Keratinocyte (primary cell): ENCODE measurements at regions not wholly inside any gene's neighbourhood (a gene's known extent, or its start where the extent isn't known, plus 50 kb on each side); places are given as distances from the start of the nearest gene placed in this dataset.

Experiments used
- DNase-seq: peaks from one replicate; pipeline ENCODE4 v3.0.0-alpha.2; 2011; ENCODE audit warnings: low read depth, missing footprints, low spot score
- FAIRE-seq: peaks from 2 replicates; lab custom pipeline; 2011; peaks lifted over from hg19 to GRCh38; lab: Jason Lieb, UNC
- H2AFZ ChIP-seq: 2 replicates; pipeline ENCODE4 v1.6.0; 2012; ENCODE audit warnings: low read length, control low read depth, inconsistent platforms; ENCODE audit not compliant: control insufficient read depth
- H3K27ac ChIP-seq: 2 replicates; pipeline ENCODE4 v1.5.1; 2011; ENCODE audit warnings: low read length; ENCODE audit not compliant: control insufficient read depth, insufficient read depth
- H3K27me3 ChIP-seq: 3 replicates; pipeline ENCODE4 v1.6.0; 2011; ENCODE audit warnings: low read length; ENCODE audit not compliant: control insufficient read depth, insufficient read depth; ENCODE audit errors: extremely low read depth
- H3K36me3 ChIP-seq, 2 experiments: 2 replicates in 1 of 2; 3 replicates in 1 of 2; pipeline ENCODE4 v1.5.1; 2011; ENCODE audit warnings: low read length in 2 of 2, mild to moderate bottlenecking in 1 of 2; ENCODE audit not compliant: control insufficient read depth in 2 of 2, insufficient read depth in 2 of 2; ENCODE audit errors: extremely low read depth in 1 of 2
- H3K4me1 ChIP-seq: 3 replicates; pipeline ENCODE4 v1.5.1; 2011; ENCODE audit warnings: low read length; ENCODE audit not compliant: control insufficient read depth, insufficient read depth; ENCODE audit errors: extremely low read depth
- H3K4me2 ChIP-seq: 3 replicates; pipeline ENCODE4 v1.6.0; 2011; ENCODE audit warnings: low read depth, low read length; ENCODE audit not compliant: control insufficient read depth, insufficient read depth; ENCODE audit errors: extremely low read depth
- H3K4me3 ChIP-seq, 3 experiments: fragments of 200-600 bp in 1 of 3; sonication (generic) in 1 of 3; 2 replicates in 2 of 3; 3 replicates in 1 of 3; pipeline ENCODE4 v1.5.1; 2011 to 2016; ENCODE audit warnings: low read length in 3 of 3, mild to moderate bottlenecking in 3 of 3, control low read depth in 2 of 3, inconsistent platforms in 1 of 3, low read depth in 1 of 3, mixed read lengths in 1 of 3, mixed run types in 1 of 3, moderate library complexity in 1 of 3; ENCODE audit not compliant: control insufficient read depth in 2 of 3, insufficient read depth in 2 of 3; ENCODE audit errors: extremely low read depth in 1 of 3
- H3K79me2 ChIP-seq: 2 replicates; pipeline ENCODE4 v1.6.0; 2012; ENCODE audit warnings: low read length; ENCODE audit not compliant: control insufficient read depth, insufficient read depth
- H3K9ac ChIP-seq: 3 replicates; pipeline ENCODE4 v1.6.0; 2011; ENCODE audit warnings: low read length; ENCODE audit not compliant: control insufficient read depth, insufficient read depth; ENCODE audit errors: extremely low read depth
- H3K9me1 ChIP-seq: 3 replicates; pipeline ENCODE4 v1.6.0; 2011; ENCODE audit warnings: low read length; ENCODE audit not compliant: control insufficient read depth, insufficient read depth; ENCODE audit errors: extremely low read depth
- H3K9me3 ChIP-seq: 2 replicates; pipeline ENCODE4 v1.5.1; 2012; ENCODE audit warnings: low read depth, low read length; ENCODE audit not compliant: control insufficient read depth
- H4K20me1 ChIP-seq: 3 replicates; pipeline ENCODE4 v1.6.0; 2011; ENCODE audit warnings: low read length; ENCODE audit not compliant: control insufficient read depth, insufficient read depth; ENCODE audit errors: extremely low read depth
- CTCF ChIP-seq, 3 experiments: IDR thresholded peaks in 1 of 3; conservative IDR thresholded peaks in 1 of 3; optimal IDR thresholded peaks in 1 of 3; 2 replicates in 2 of 3; 3 replicates in 1 of 3; pipeline versions ENCODE3 to v1.5.1; 2011; ENCODE audit warnings: low read length in 3 of 3, mild to moderate bottlenecking in 3 of 3, moderate library complexity in 2 of 3, control low read depth in 1 of 3, inconsistent platforms in 1 of 3; ENCODE audit not compliant: insufficient read depth in 2 of 3; ENCODE audit errors: extremely low read depth in 1 of 3
- EZH2 ChIP-seq: IDR thresholded peaks from one replicate; pipeline ENCODE4 v1.6.1; 2012; ENCODE audit warnings: inconsistent platforms, mild to moderate bottlenecking, low read length, moderate library complexity
- dilution Hi-C: fragments of 300-500 bp; cut with MboI; formaldehyde crosslinking; loops from one replicate; pipeline ENCODE4 v1.7.0; 2020; ENCODE audit warnings: low sequenced_read_pairs; ENCODE audit not compliant: extremely low pct_ligation_motif_present

DNA sequence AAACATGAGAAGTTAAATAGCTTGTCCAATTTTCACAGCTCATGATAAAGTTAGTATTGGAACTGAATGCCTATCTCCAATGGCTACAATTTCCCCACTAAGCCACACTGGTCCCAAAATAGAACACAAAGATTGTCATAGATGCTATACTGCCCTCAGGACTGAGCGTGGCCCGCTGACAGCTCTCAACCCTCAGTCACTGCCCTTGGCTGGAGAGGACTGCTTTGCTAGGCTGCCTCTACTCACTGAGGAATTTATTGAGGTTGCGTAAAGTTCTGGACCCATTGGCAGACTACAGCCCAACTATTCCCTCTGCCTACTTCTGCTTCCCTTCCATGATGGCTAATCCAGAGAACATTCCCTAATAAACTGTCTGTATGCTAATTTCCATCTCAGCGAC lies 165.5 kb upstream of the BET1 start:
- no peaks in the 10 kb centered on the region for H3K27me3 ChIP-seq
- H3K79me2 ChIP-seq: no peaks in the 10 kb centered on the region
- no peak overlapping the region for H3K4me2 ChIP-seq
- no peak overlapping the region for H3K9ac ChIP-seq
- H3K4me3 ChIP-seq: no peak overlapping the region
- H3K27ac ChIP-seq: no peak overlapping the region
- no peaks in the 10 kb centered on the region for H3K36me3 ChIP-seq
- no peak for DNase-seq
- H4K20me1 ChIP-seq: no peaks in the 10 kb centered on the region
- H3K9me1 ChIP-seq: no peaks in the 10 kb centered on the region
- H3K4me1 ChIP-seq: no peaks in the 10 kb centered on the region
- TF ChIP-seq EZH2 (no peak), CTCF (optimal IDR thresholded peaks at IDR 0.05 in 1 of 3, IDR thresholded peaks at IDR 0.05 in 1 of 3, conservative IDR thresholded peaks at IDR 0.05 in 1 of 3; ENCODE audit: extremely low read depth in 1 of 3, insufficient read depth in 2 of 3, low read length in 3 of 3) (no peak)
- H3K9me3 ChIP-seq: no peaks in the 10 kb centered on the region
- no peak for FAIRE-seq
- no peak overlapping the region for H2AFZ ChIP-seq
- dilution Hi-C loops: no loop called here

DNA sequence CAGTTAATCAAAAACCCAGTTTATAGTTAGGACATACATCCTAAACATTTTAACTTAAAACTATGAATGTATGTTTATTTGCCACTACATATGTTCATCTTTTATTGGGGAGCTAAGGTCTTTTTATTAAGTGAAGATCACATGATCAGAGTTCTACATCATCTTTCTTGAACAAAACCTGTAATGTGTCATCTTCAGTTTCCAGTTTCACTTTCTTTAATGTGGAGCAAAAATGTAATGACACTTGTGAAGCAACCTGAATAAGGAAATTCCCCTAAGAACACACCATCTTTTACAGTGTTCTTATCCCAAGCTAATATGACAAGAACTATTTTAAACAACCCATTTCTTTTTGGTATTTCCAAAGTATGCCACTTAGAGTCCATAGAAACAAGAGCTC lies 166.7 kb upstream of the BET1 start:
- FAIRE-seq (no peak), DNase-seq (no peak)
- Histone ChIP-seq H3K4me3 (no peak overlapping the region), H3K9ac (no peak overlapping the region), H3K4me2 (no peak overlapping the region), H3K36me3 (no peaks in the 10 kb centered on the region), H3K9me3 (no peaks in the 10 kb centered on the region), H3K27ac (no peak overlapping the region), H2AFZ (no peak overlapping the region), H3K79me2 (no peaks in the 10 kb centered on the region), H3K27me3 (no peaks in the 10 kb centered on the region), H3K4me1 (no peaks in the 10 kb centered on the region), H3K9me1 (no peaks in the 10 kb centered on the region), H4K20me1 (no peaks in the 10 kb centered on the region)
- dilution Hi-C loops: no loop called here
- TF ChIP-seq CTCF (optimal IDR thresholded peaks at IDR 0.05 in 1 of 3, IDR thresholded peaks at IDR 0.05 in 1 of 3, conservative IDR thresholded peaks at IDR 0.05 in 1 of 3; ENCODE audit: extremely low read depth in 1 of 3, insufficient read depth in 2 of 3, low read length in 3 of 3) (no peak), EZH2 (no peak)
